CD14-positive monocyte (primary cell): ENCODE measurements at regions not wholly inside any gene's neighbourhood (a gene's known extent, or its start where the extent isn't known, plus 50 kb on each side); places are given as distances from the start of the nearest gene placed in this dataset.

Source experiments
- DNase-seq, 3 donors: peaks; one replicate each; pipeline ENCODE4 v3.0.0-alpha.2; 2011 to 2022
- H2AFZ ChIP-seq: 2 replicates; pipeline ENCODE4 v1.6.0; 2012; ENCODE audit warnings: mild to moderate bottlenecking, low read depth, low read length, inconsistent platforms; ENCODE audit not compliant: insufficient read depth, poor library complexity, severe bottlenecking
- H3K27ac ChIP-seq, 2 donors: 1 replicate in 1 of 2; 2 replicates in 1 of 2; pipeline ENCODE4 v1.5.1; 2012 to 2013; ENCODE audit warnings: low read length in 2 of 2, control low read depth in 1 of 2, inconsistent platforms in 1 of 2, low read depth in 1 of 2, mild to moderate bottlenecking in 1 of 2
- H3K27me3 ChIP-seq, 2 donors: one replicate each; pipeline versions ENCODE4 v1.6.0 to v1.6.1; 2011 to 2013; ENCODE audit warnings: low read length in 2 of 2; ENCODE audit not compliant: control insufficient read depth in 2 of 2, insufficient read depth in 2 of 2
- H3K36me3 ChIP-seq, 2 donors: replicated peaks in 1 of 2; 1 replicate in 1 of 2; 2 replicates in 1 of 2; pipeline versions ENCODE4 v1.5.1 to v1.6.1; 2012 to 2013; ENCODE audit warnings: low read length in 2 of 2, control low read depth in 1 of 2, inconsistent platforms in 1 of 2, mild to moderate bottlenecking in 1 of 2; ENCODE audit not compliant: insufficient read depth in 2 of 2, control insufficient read depth in 1 of 2
- H3K4me1 ChIP-seq, 2 donors: 1 replicate in 1 of 2; 2 replicates in 1 of 2; pipeline versions ENCODE4 v1.5.1 to v1.6.1; 2012 to 2013; ENCODE audit warnings: low read length in 2 of 2, control low read depth in 1 of 2, inconsistent platforms in 1 of 2, mild to moderate bottlenecking in 1 of 2, moderate library complexity in 1 of 2; ENCODE audit not compliant: insufficient read depth in 2 of 2, control insufficient read depth in 1 of 2
- H3K4me2 ChIP-seq: replicated peaks from 2 replicates; pipeline ENCODE3; 2012; ENCODE audit warnings: low read length, moderate library complexity, mild to moderate bottlenecking; ENCODE audit not compliant: poor library complexity, severe bottlenecking; ENCODE audit errors: extremely low read depth
- H3K4me3 ChIP-seq, 3 experiments: fragments of 200-600 bp in 1 of 3; sonication (generic) in 1 of 3; replicated peaks in 1 of 3; 1 replicate in 2 of 3; 2 replicates in 1 of 3; pipeline ENCODE4 v1.5.1; 2011 to 2013; ENCODE audit warnings: low read length in 3 of 3, mild to moderate bottlenecking in 3 of 3, control low read depth in 2 of 3, low read depth in 2 of 3, inconsistent platforms in 1 of 3, moderate library complexity in 1 of 3
- H3K79me2 ChIP-seq: 2 replicates; pipeline ENCODE4 v1.6.0; 2012; ENCODE audit warnings: mild to moderate bottlenecking, control low read depth, inconsistent platforms, low read length, moderate library complexity; ENCODE audit not compliant: insufficient read depth
- H3K9ac ChIP-seq: 2 replicates; pipeline ENCODE4 v1.6.0; 2017; ENCODE audit warnings: low read length, mild to moderate bottlenecking; ENCODE audit not compliant: insufficient read depth, poor library complexity, severe bottlenecking
- H3K9me3 ChIP-seq, 2 donors: replicated peaks in 1 of 2; 1 replicate in 1 of 2; 2 replicates in 1 of 2; pipeline versions ENCODE4 v1.5.1 to v1.6.1; 2012 to 2013; ENCODE audit warnings: low read length in 2 of 2, control low read depth in 1 of 2; ENCODE audit not compliant: control insufficient read depth in 1 of 2, insufficient read depth in 1 of 2
- H4K20me1 ChIP-seq: 2 replicates; pipeline ENCODE4 v1.6.0; 2012; ENCODE audit warnings: mild to moderate bottlenecking, low read length, control low read depth, moderate library complexity; ENCODE audit not compliant: insufficient read depth
- H3K27ac Mint-ChIP-seq, 7 donors: one replicate each; pipeline ENCODE4 v1.8.0; 2020; ENCODE audit warnings: mild to moderate bottlenecking in 7 of 7, mixed read lengths in 7 of 7, moderate library complexity in 6 of 7, inconsistent platforms in 2 of 7
- H3K27me3 Mint-ChIP-seq, 3 donors: one replicate each; pipeline ENCODE4 v1.8.0; 2021 to 2022; ENCODE audit warnings: low read depth in 3 of 3, mild to moderate bottlenecking in 3 of 3, mixed read lengths in 3 of 3, moderate library complexity in 3 of 3, inconsistent platforms in 1 of 3
- H3K36me3 Mint-ChIP-seq, 2 donors: one replicate each; pipeline ENCODE4 v1.8.0; 2020; ENCODE audit warnings: mixed read lengths in 2 of 2, inconsistent platforms in 1 of 2, mild to moderate bottlenecking in 1 of 2
- H3K4me1 Mint-ChIP-seq: one replicate; pipeline ENCODE4 v1.8.0; 2020; ENCODE audit warnings: mild to moderate bottlenecking, mixed read lengths
- H3K4me3 Mint-ChIP-seq, 2 donors: one replicate each; pipeline ENCODE4 v1.8.0; 2020; ENCODE audit warnings: mild to moderate bottlenecking in 2 of 2, mixed read lengths in 2 of 2, moderate library complexity in 1 of 2
- H3K9me3 Mint-ChIP-seq, 7 donors: one replicate each; pipeline ENCODE4 v1.8.0; 2020 to 2022; ENCODE audit warnings: mixed read lengths in 7 of 7, mild to moderate bottlenecking in 6 of 7, moderate library complexity in 6 of 7, inconsistent platforms in 2 of 7
- WGBS: methylation state at CpG from one replicate; pipeline ENCODE4 v1.1.5; 2013; ENCODE audit warnings: missing lambda C conversion rate; ENCODE audit not compliant: insufficient coverage; 5-methylcytosine and 5-hydroxymethylcytosine counted together
- intact Hi-C, 2 donors: fragments of 100-400 bp; cut with micrococcal nuclease; formaldehyde crosslinking; loops; one replicate each; pipeline versions ENCODE4 v1.15.0 to v1.15.1; 2023
- TF ChIP-seq, protein P1 (sequence below): fragments of 200-600 bp; IDR thresholded peaks from one replicate; pipeline ENCODE4 v1.8.0; 2022; ENCODE audit warnings: antibody characterized with exemption, mild to moderate bottlenecking

- Histone ChIP-seq H3K9ac (no peak overlapping the region), H2AFZ (no peak overlapping the region), H3K36me3 (peaks cover 18 to 71% of the 10 kb centered on the region in 2 donors), H3K4me3 (no peak overlapping the region), H3K4me1 (no peaks in the 10 kb centered on the region), H3K27me3 (no peaks in the 10 kb centered on the region), H3K9me3 (no peaks in the 10 kb centered on the region), H3K4me2 (no peak overlapping the region), H3K27ac (no peak overlapping the region), H3K79me2 (peaks cover 82% of the 10 kb centered on the region), H4K20me1 (peaks cover 85% of the 10 kb centered on the region)
- WGBS: 96% methylated on average over 6 of the region's 7 CpGs
- TF ChIP-seq, protein P1, sequence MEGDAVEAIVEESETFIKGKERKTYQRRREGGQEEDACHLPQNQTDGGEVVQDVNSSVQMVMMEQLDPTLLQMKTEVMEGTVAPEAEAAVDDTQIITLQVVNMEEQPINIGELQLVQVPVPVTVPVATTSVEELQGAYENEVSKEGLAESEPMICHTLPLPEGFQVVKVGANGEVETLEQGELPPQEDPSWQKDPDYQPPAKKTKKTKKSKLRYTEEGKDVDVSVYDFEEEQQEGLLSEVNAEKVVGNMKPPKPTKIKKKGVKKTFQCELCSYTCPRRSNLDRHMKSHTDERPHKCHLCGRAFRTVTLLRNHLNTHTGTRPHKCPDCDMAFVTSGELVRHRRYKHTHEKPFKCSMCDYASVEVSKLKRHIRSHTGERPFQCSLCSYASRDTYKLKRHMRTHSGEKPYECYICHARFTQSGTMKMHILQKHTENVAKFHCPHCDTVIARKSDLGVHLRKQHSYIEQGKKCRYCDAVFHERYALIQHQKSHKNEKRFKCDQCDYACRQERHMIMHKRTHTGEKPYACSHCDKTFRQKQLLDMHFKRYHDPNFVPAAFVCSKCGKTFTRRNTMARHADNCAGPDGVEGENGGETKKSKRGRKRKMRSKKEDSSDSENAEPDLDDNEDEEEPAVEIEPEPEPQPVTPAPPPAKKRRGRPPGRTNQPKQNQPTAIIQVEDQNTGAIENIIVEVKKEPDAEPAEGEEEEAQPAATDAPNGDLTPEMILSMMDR: no peak
- no peaks in the 10 kb centered on the region for H3K9me3 Mint-ChIP-seq
- no peak for DNase-seq
- intact Hi-C loops: no loop called here
- no peak overlapping the region for H3K4me3 Mint-ChIP-seq
- peak overlapping the region in 2 of 7 donors; percentile 69 to 76 for H3K27ac Mint-ChIP-seq
- H3K27me3 Mint-ChIP-seq: no peaks in the 10 kb centered on the region
- no peaks in the 10 kb centered on the region for H3K4me1 Mint-ChIP-seq
- peaks cover 42 to 62% of the 10 kb centered on the region in 2 donors for H3K36me3 Mint-ChIP-seq
Measured at GRCh38 chr2:74059137-74059775, 74.5 kb downstream of the TET3 start.

DNA sequence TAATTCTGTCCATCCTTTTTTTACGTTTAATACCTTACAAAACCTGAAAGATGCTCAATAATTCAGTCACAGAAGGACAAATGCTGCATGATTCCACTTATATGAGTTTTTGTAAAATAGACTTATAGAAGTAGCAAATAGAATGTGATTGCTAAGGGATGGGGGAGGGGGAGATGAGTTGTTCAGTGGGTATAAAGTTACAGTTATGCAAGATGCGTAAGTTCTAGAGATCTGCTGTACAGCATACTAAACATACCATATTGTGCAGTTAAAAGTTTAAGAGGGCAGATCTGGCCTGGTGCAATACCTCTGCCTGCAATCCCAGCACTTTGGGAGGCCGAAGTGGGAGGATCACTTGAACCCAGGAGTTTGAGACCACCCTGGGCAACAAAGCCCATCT, 78.8 kb downstream of the TET3 start:
- no peaks in the 10 kb centered on the region for H3K9me3 Mint-ChIP-seq
- TF ChIP-seq, protein P1: no peak
- H3K27me3 ChIP-seq: no peaks in the 10 kb centered on the region
- no peaks in the 10 kb centered on the region for H3K27me3 Mint-ChIP-seq
- no peak for DNase-seq
- intact Hi-C loops: no loop called here
- no peaks in the 10 kb centered on the region for H3K4me1 Mint-ChIP-seq
- H3K36me3 ChIP-seq: peaks cover 13 to 49% of the 10 kb centered on the region in 2 donors
- no peaks in the 10 kb centered on the region for H3K4me1 ChIP-seq
- no peak overlapping the region for H2AFZ ChIP-seq
- H4K20me1 ChIP-seq: peaks cover 85% of the 10 kb centered on the region
- no peaks in the 10 kb centered on the region for H3K9me3 ChIP-seq
- no peak overlapping the region for H3K4me2 ChIP-seq
- WGBS: no CpG with 5 or more reads among the region's 3 CpGs
- H3K4me3 Mint-ChIP-seq: no peak overlapping the region
- peaks cover 34 to 51% of the 10 kb centered on the region in 2 donors for H3K36me3 Mint-ChIP-seq
- peak overlapping the region in 2 of 7 donors; percentile 21 to 41 for H3K27ac Mint-ChIP-seq
- H3K4me3 ChIP-seq: no peak overlapping the region
- no peak overlapping the region for H3K9ac ChIP-seq
- H3K27ac ChIP-seq: no peak overlapping the region
- peaks cover 83% of the 10 kb centered on the region for H3K79me2 ChIP-seq
